SK-N-SH (cell line): ENCODE measurements at regions not wholly inside any gene's neighbourhood (a gene's known extent, or its start where the extent isn't known, plus 50 kb on each side); places are given as distances from the start of the nearest gene placed in this dataset.

Experiments used
- CTCF ChIA-PET: fragments of 300-600, 350-600 bp; formaldehyde crosslinking; extraction: SDS; loops from one replicate; lab custom pipeline; 2021; lab: Yijun Ruan, JAX
- POLR2A ChIA-PET: fragments of 350-600 bp; sonication (Branson Sonifier 250); formaldehyde crosslinking; extraction: SDS; loops from one replicate; lab custom pipeline; 2020; ENCODE audit warnings: antibody characterized with exemption, inconsistent platforms; lab: Yijun Ruan, JAX
- DNase-seq: peaks from one replicate; pipeline ENCODE4 v3.0.0; 2012
- H2AFZ ChIP-seq: fragments of 200-600 bp; sonication (generic); 2 replicates; pipeline ENCODE4 v1.8.1; 2016; ENCODE audit warnings: antibody characterized with exemption, mild to moderate bottlenecking, low read depth
- H3F3A ChIP-seq: fragments of 200-600 bp; sonication (generic); replicated peaks from 2 replicates; pipeline ENCODE3; 2016; ENCODE audit warnings: antibody characterized with exemption, mild to moderate bottlenecking; ENCODE audit not compliant: insufficient read depth
- H3K27ac ChIP-seq, 2 experiments: fragments of 200-500 bp in 1 of 2; fragments of 200-600 bp in 1 of 2; sonication (Bioruptor generic) in 1 of 2; sonication (generic), shearing (Covaris generic) in 1 of 2; 2 replicates each; pipeline versions ENCODE4 v1.5.1 to v1.6.1; 2014 to 2016; ENCODE audit warnings: low read depth in 2 of 2, inconsistent platforms in 1 of 2, low read length in 1 of 2, mild to moderate bottlenecking in 1 of 2, mixed read lengths in 1 of 2
- H3K27me3 ChIP-seq: fragments of 200-600 bp; sonication (generic), shearing (Covaris generic); 2 replicates; pipeline ENCODE4 v1.6.1; 2016; ENCODE audit warnings: mixed run types; ENCODE audit not compliant: insufficient read depth
- H3K36me3 ChIP-seq, 2 experiments: fragments of 200-500 bp in 1 of 2; fragments of 200-600 bp in 1 of 2; sonication (Bioruptor generic) in 1 of 2; sonication (generic) in 1 of 2; replicated peaks in 1 of 2; 2 replicates each; pipeline versions ENCODE3 to v1.5.1; 2014 to 2016; ENCODE audit warnings: low read length in 1 of 2, mild to moderate bottlenecking in 1 of 2; ENCODE audit not compliant: insufficient read depth in 2 of 2, control insufficient read depth in 1 of 2
- H3K4me1 ChIP-seq, 2 experiments: fragments of 200-500 bp in 1 of 2; fragments of 200-600 bp in 1 of 2; sonication (Bioruptor generic) in 1 of 2; sonication (generic), shearing (Covaris generic) in 1 of 2; 2 replicates each; pipeline versions ENCODE4 v1.5.1 to v1.6.1; 2014 to 2016; ENCODE audit warnings: low read depth in 1 of 2, low read length in 1 of 2, mixed run types in 1 of 2; ENCODE audit not compliant: insufficient read depth in 2 of 2, control insufficient read depth in 1 of 2
- H3K4me2 ChIP-seq: fragments of 200-600 bp; sonication (generic), shearing (Covaris generic); 2 replicates; pipeline ENCODE4 v1.6.1; 2017; ENCODE audit warnings: mixed run types
- H3K4me3 ChIP-seq, 2 experiments: fragments of 200-500 bp in 1 of 2; fragments of 200-600 bp in 1 of 2; sonication (Bioruptor generic) in 1 of 2; sonication (generic), shearing (Covaris generic) in 1 of 2; 2 replicates each; pipeline versions ENCODE4 v1.5.1 to v1.8.1; 2014 to 2016; ENCODE audit warnings: low read depth in 2 of 2, inconsistent platforms in 1 of 2, low read length in 1 of 2, mild to moderate bottlenecking in 1 of 2, mixed read lengths in 1 of 2, moderate library complexity in 1 of 2
- H3K79me2 ChIP-seq: fragments of 200-600 bp; sonication (generic); 2 replicates; pipeline ENCODE4 v1.8.1; 2017; ENCODE audit warnings: mild to moderate bottlenecking; ENCODE audit not compliant: insufficient read depth
- H3K9ac ChIP-seq: fragments of 200-600 bp; sonication (generic); 2 replicates; pipeline ENCODE4 v1.6.1; 2017; ENCODE audit warnings: mixed run types
- H3K9me2 ChIP-seq: fragments of 200-600 bp; sonication (generic); 2 replicates; pipeline ENCODE4 v1.6.1; 2017; ENCODE audit warnings: mixed run types
- H3K9me3 ChIP-seq: fragments of 200-600 bp; sonication (generic); 2 replicates; pipeline ENCODE4 v1.6.1; 2017; ENCODE audit warnings: mixed run types, mild to moderate bottlenecking, moderate library complexity
- H4K20me1 ChIP-seq: fragments of 200-600 bp; sonication (generic); 2 replicates; pipeline ENCODE4 v1.6.1; 2017; ENCODE audit warnings: mild to moderate bottlenecking, mixed run types; ENCODE audit not compliant: insufficient read depth
- ELF1 ChIP-seq: IDR thresholded peaks from 2 replicates; pipeline ENCODE4 v1.4.0; 2012
- EP300 ChIP-seq, 2 experiments: IDR thresholded peaks; 2 replicates each; pipeline versions ENCODE4 v1.4.0 to v1.6.1; 2012; ENCODE audit warnings: borderline replicate concordance in 1 of 2, low read depth in 1 of 2, low read length in 1 of 2
- FOSL2 ChIP-seq: IDR thresholded peaks from 2 replicates; pipeline ENCODE4 v1.4.0; 2012; ENCODE audit warnings: low read depth, mild to moderate bottlenecking, moderate library complexity, borderline replicate concordance
- FOXJ3 ChIP-seq: sonication (generic); formaldehyde crosslinking; IDR thresholded peaks from 2 replicates; pipeline ENCODE4 v1.5.1; 2020; ENCODE audit warnings: mild to moderate bottlenecking, missing genetic modification reagents
- FOXM1 ChIP-seq: IDR thresholded peaks from 2 replicates; pipeline ENCODE4 v1.4.0; 2012; ENCODE audit warnings: low read depth, mild to moderate bottlenecking
- GATA2 ChIP-seq: sonication (generic); formaldehyde crosslinking; IDR thresholded peaks from 2 replicates; pipeline ENCODE4 v1.5.0; 2020; ENCODE audit warnings: mild to moderate bottlenecking, missing genetic modification reagents
- JUND ChIP-seq: IDR thresholded peaks from 2 replicates; pipeline ENCODE4 v1.4.0; 2012
- MEF2A ChIP-seq: IDR thresholded peaks from 2 replicates; pipeline ENCODE4 v1.4.0; 2012; ENCODE audit warnings: low read depth, borderline replicate concordance
- MXI1 ChIP-seq: IDR thresholded peaks from 2 replicates; pipeline ENCODE4 v1.6.1; 2012; ENCODE audit warnings: mild to moderate bottlenecking, low read depth, low read length, improper control_type of control experiment
- NFIC ChIP-seq: IDR thresholded peaks from 2 replicates; pipeline ENCODE4 v1.4.0; 2012; ENCODE audit warnings: borderline replicate concordance
- POLR2AphosphoS5 ChIP-seq: IDR thresholded peaks from 2 replicates; pipeline ENCODE4 v1.6.1; 2012; ENCODE audit warnings: low read depth, low read length
- RAD21 ChIP-seq: IDR thresholded peaks from 2 replicates; pipeline ENCODE4 v1.6.1; 2012; ENCODE audit warnings: mild to moderate bottlenecking, low read length
- RCOR1 ChIP-seq: fragments of 150-350 bp; IDR thresholded peaks from 2 replicates; pipeline ENCODE4 v1.6.1; 2017; ENCODE audit warnings: antibody characterized with exemption, low read length
- SIN3A ChIP-seq: IDR thresholded peaks from 2 replicates; pipeline ENCODE4 v1.6.1; 2012; ENCODE audit warnings: low read depth, mild to moderate bottlenecking, low read length, moderate library complexity, borderline replicate concordance
- SMC3 ChIP-seq: IDR thresholded peaks from 2 replicates; pipeline ENCODE4 v1.6.1; 2012; ENCODE audit warnings: low read depth, low read length, improper control_type of control experiment
- TCF12 ChIP-seq: IDR thresholded peaks from 2 replicates; pipeline ENCODE4 v1.4.0; 2012
- TEAD4 ChIP-seq: IDR thresholded peaks from 2 replicates; pipeline ENCODE4 v1.4.0; 2012; ENCODE audit warnings: mild to moderate bottlenecking, borderline replicate concordance; ENCODE audit not compliant: insufficient read depth
- USF1 ChIP-seq: IDR thresholded peaks from 2 replicates; pipeline ENCODE4 v1.4.0; 2012; ENCODE audit warnings: low read depth, borderline replicate concordance
- YY1 ChIP-seq: IDR thresholded peaks from 2 replicates; pipeline ENCODE4 v1.4.0; 2012; ENCODE audit warnings: low read depth, mild to moderate bottlenecking
- WGBS: methylation state at CpG from one replicate; pipeline ENCODE4 v1.1.6; 2017; ENCODE audit warnings: low lambda C conversion rate; 5-methylcytosine and 5-hydroxymethylcytosine counted together
- TF ChIP-seq, protein P1 (sequence below): IDR thresholded peaks from 2 replicates; pipeline ENCODE4 v1.4.0; 2012; ENCODE audit warnings: low read depth, borderline replicate concordance

GRCh38 chr5:143671021-143671420, 140.9 kb upstream of the HMHB1 start:
- Histone ChIP-seq H4K20me1 (no peaks in the 10 kb centered on the region), H3K9me3 (no peaks in the 10 kb centered on the region), H3K9me2 (0 out of 2 replicates have a peak, but pooled peaks cover 1% of the 10 kb centered on the region), H3F3A (no peaks in the 10 kb centered on the region), H3K27me3 (no peaks in the 10 kb centered on the region), H3K9ac (no peak overlapping the region), H3K79me2 (no peaks in the 10 kb centered on the region), H3K4me3 (no peak overlapping the region), H2AFZ (no peak overlapping the region), H3K4me2 (no peak overlapping the region), H3K36me3 (no peaks in the 10 kb centered on the region), H3K27ac (no peak overlapping the region), H3K4me1 (no peaks in the 10 kb centered on the region)
- ChIA-PET POLR2A (no interaction called here), CTCF (interaction anchor here (1.1 to 1.2 kb wide), 2 partner anchors 10 to 16 kb away, joined by 3 to 4 read pairs; no protein-coding TSS in a partner anchor)
- no peak for TF ChIP-seq JUND
- no peak for TF ChIP-seq GATA2 (CRISPR knock-in tag)
- no peak for TF ChIP-seq RAD21
- TF ChIP-seq POLR2AphosphoS5, result no peak
- TF ChIP-seq EP300 (IDR thresholded peaks at IDR 0.05; ENCODE audit: borderline replicate concordance in 1 of 2, low read depth in 1 of 2, low read length in 1 of 2), result no peak
- WGBS, result 73% methylated on average over 5 of the region's 5 CpGs
- no peak for DNase-seq

GRCh38 chr5:143665866-143666265, 146.1 kb upstream of the HMHB1 start:
- Histone ChIP-seq H3K9me3 (no peaks in the 10 kb centered on the region), H3K79me2 (no peaks in the 10 kb centered on the region), H3K4me1 (peaks cover 0 to 6% of the 10 kb centered on the region in 2 experiments; a peak in 1 of 4 replicates), H4K20me1 (no peaks in the 10 kb centered on the region), H3K36me3 (no peaks in the 10 kb centered on the region), H3K27me3 (no peaks in the 10 kb centered on the region), H2AFZ (no peak overlapping the region), H3K4me2 (no peak overlapping the region), H3K4me3 (no peak overlapping the region), H3K27ac (no peak overlapping the region), H3K9ac (no peak overlapping the region), H3F3A (no peaks in the 10 kb centered on the region), H3K9me2 (no peaks in the 10 kb centered on the region)
- POLR2A ChIA-PET, result no interaction called here
- 73% methylated on average over 4 of the region's 4 CpGs for WGBS
- no peak for TF ChIP-seq NFIC
- TF ChIP-seq JUND, result no peak
- no peak for TF ChIP-seq TEAD4
- TF ChIP-seq SIN3A, result no peak
- TF ChIP-seq USF1, result no peak
- TF ChIP-seq FOXJ3 (CRISPR knock-in tag), result no peak
- TF ChIP-seq YY1, result no peak
- TF ChIP-seq RCOR1, result no peak
- no peak for TF ChIP-seq SMC3
- TF ChIP-seq FOXM1, result no peak
- TF ChIP-seq ELF1, result no peak
- no peak for TF ChIP-seq MEF2A
- TF ChIP-seq, protein P1, sequence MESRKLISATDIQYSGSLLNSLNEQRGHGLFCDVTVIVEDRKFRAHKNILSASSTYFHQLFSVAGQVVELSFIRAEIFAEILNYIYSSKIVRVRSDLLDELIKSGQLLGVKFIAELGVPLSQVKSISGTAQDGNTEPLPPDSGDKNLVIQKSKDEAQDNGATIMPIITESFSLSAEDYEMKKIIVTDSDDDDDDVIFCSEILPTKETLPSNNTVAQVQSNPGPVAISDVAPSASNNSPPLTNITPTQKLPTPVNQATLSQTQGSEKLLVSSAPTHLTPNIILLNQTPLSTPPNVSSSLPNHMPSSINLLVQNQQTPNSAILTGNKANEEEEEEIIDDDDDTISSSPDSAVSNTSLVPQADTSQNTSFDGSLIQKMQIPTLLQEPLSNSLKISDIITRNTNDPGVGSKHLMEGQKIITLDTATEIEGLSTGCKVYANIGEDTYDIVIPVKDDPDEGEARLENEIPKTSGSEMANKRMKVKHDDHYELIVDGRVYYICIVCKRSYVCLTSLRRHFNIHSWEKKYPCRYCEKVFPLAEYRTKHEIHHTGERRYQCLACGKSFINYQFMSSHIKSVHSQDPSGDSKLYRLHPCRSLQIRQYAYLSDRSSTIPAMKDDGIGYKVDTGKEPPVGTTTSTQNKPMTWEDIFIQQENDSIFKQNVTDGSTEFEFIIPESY, result no peak
- no peak for TF ChIP-seq MXI1
- no peak for TF ChIP-seq TCF12
- TF ChIP-seq GATA2 (CRISPR knock-in tag), result no peak
- no peak for TF ChIP-seq FOSL2
- no peak for DNase-seq
- CTCF ChIA-PET, result no interaction called here
